ENCODE measurements at regions not wholly inside any gene's neighbourhood (a gene's known extent, or its start where the extent isn't known, plus 50 kb on each side); places are given as distances from the start of the nearest gene placed in this dataset.

DNA sequence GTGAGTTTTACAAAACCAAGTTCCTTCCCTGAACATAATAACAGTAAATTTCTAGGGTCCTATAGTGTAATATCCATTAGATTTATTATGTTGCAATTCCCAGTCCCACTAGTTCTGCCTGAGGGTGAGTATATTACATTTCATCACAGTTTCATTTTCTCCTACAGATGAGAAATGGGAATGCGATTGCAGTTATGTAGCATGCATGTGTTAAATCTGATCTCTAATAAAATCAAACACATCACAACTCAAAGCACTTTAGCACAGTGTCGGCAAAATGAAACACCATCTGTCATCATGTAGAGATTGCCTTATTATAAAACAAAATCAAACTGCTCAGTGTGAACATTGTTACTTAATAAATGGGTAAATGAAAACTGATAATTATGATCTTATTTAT, 180.5 kb upstream of the TOX3 start:
- H3K14ac ChIP-seq (ENCODE audit: low read length): no peak overlapping the region
- H3K4me3 ChIP-seq (ENCODE audit: low read depth, low read length): no peak overlapping the region
- no peak overlapping the region for H3K23ac ChIP-seq (ENCODE audit: low read length)
- no peak overlapping the region for H3K18ac ChIP-seq (ENCODE audit: low read length)
- H3K36me3 ChIP-seq (ENCODE audit: control insufficient read depth in 1 of 2, insufficient read depth in 2 of 2, low read length in 2 of 2): no peaks in the 10 kb centered on the region
- WGBS (ENCODE audit: extremely low coverage, insufficient coverage, insufficient read length): no CpG with 5 or more reads among the region's 2 CpGs
- no peak overlapping the region for H2AFZ ChIP-seq (ENCODE audit: insufficient read depth, low read length, poor library complexity)
- H2AK5ac ChIP-seq (ENCODE audit: low read length): no peak overlapping the region
- H3K79me2 ChIP-seq (ENCODE audit: control insufficient read depth, insufficient read depth, low read length, poor library complexity): no peaks in the 10 kb centered on the region
- H3K9me3 ChIP-seq (ENCODE audit: insufficient read depth, low read depth, low read length): peaks cover 10% of the 10 kb centered on the region
- no peak overlapping the region for H2BK12ac ChIP-seq (ENCODE audit: low read length)
- H3K4ac ChIP-seq (ENCODE audit: low read depth, low read length): no peak overlapping the region
- H3K79me1 ChIP-seq (ENCODE audit: low read length): no peaks in the 10 kb centered on the region
- no peak for DNase-seq
- no peak overlapping the region for H3K4me2 ChIP-seq (ENCODE audit: low read length)
- no peak overlapping the region for H2BK120ac ChIP-seq (ENCODE audit: insufficient read depth, low read length, poor library complexity)
- no peaks in the 10 kb centered on the region for H3K4me1 ChIP-seq (ENCODE audit: control insufficient read depth in 1 of 2, insufficient read depth in 2 of 2, low read length in 2 of 2)
- H3K9ac ChIP-seq (ENCODE audit: low read length): no peak overlapping the region
- H4K12ac ChIP-seq (ENCODE audit: low read depth, low read length): no peak overlapping the region
- H4K8ac ChIP-seq (ENCODE audit: low read depth, low read length): no peak overlapping the region
- no peak overlapping the region for H4K91ac ChIP-seq (ENCODE audit: low read depth, low read length)
- H3K27me3 ChIP-seq (ENCODE audit: insufficient read depth, low read length): no peaks in the 10 kb centered on the region
- no peak overlapping the region for H2BK5ac ChIP-seq (ENCODE audit: low read depth, low read length, poor library complexity)
- no peak overlapping the region for H3K27ac ChIP-seq (ENCODE audit: low read depth, low read length)

GRCh38 chr16:52725461-52725860, 178.5 kb upstream of the TOX3 start:
- no peak overlapping the region for H2BK5ac ChIP-seq (ENCODE audit: low read depth, low read length, poor library complexity)
- no peak overlapping the region for H2AK5ac ChIP-seq (ENCODE audit: low read length)
- H3K36me3 ChIP-seq (ENCODE audit: control insufficient read depth in 1 of 2, insufficient read depth in 2 of 2, low read length in 2 of 2): no peaks in the 10 kb centered on the region
- H3K27me3 ChIP-seq (ENCODE audit: insufficient read depth, low read length): no peaks in the 10 kb centered on the region
- DNase-seq: no peak
- no peaks in the 10 kb centered on the region for H3K79me1 ChIP-seq (ENCODE audit: low read length)
- H3K14ac ChIP-seq (ENCODE audit: low read length): no peak overlapping the region
- H3K18ac ChIP-seq (ENCODE audit: low read length): no peak overlapping the region
- no peaks in the 10 kb centered on the region for H3K79me2 ChIP-seq (ENCODE audit: control insufficient read depth, insufficient read depth, low read length, poor library complexity)
- no peak overlapping the region for H3K4ac ChIP-seq (ENCODE audit: low read depth, low read length)
- no peak overlapping the region for H3K4me3 ChIP-seq (ENCODE audit: low read depth, low read length)
- no peak overlapping the region for H4K8ac ChIP-seq (ENCODE audit: low read depth, low read length)
- no peak overlapping the region for H3K23ac ChIP-seq (ENCODE audit: low read length)
- H3K27ac ChIP-seq (ENCODE audit: low read depth, low read length): no peak overlapping the region
- no peak overlapping the region for H3K4me2 ChIP-seq (ENCODE audit: low read length)
- H2AFZ ChIP-seq (ENCODE audit: insufficient read depth, low read length, poor library complexity): no peak overlapping the region
- no peak overlapping the region for H3K9ac ChIP-seq (ENCODE audit: low read length)
- H3K4me1 ChIP-seq (ENCODE audit: control insufficient read depth in 1 of 2, insufficient read depth in 2 of 2, low read length in 2 of 2): no peaks in the 10 kb centered on the region
- whole genome bisulfite sequencing (ENCODE audit: extremely low coverage, insufficient coverage, insufficient read length): no CpG with 5 or more reads among the region's 1 CpG
- H4K91ac ChIP-seq (ENCODE audit: low read depth, low read length): no peak overlapping the region
- H2BK12ac ChIP-seq (ENCODE audit: low read length): no peak overlapping the region
- H4K12ac ChIP-seq (ENCODE audit: low read depth, low read length): no peak overlapping the region
- no peak overlapping the region for H2BK120ac ChIP-seq (ENCODE audit: insufficient read depth, low read length, poor library complexity)
- peaks cover under 1% of the 10 kb centered on the region for H3K9me3 ChIP-seq (ENCODE audit: insufficient read depth, low read depth, low read length)

GRCh38 chr16:52725043-52725442, 178.1 kb upstream of the TOX3 start:
- Histone ChIP-seq H4K91ac (ENCODE audit: low read depth, low read length) (no peak overlapping the region), H3K23ac (ENCODE audit: low read length) (no peak overlapping the region), H3K27ac (ENCODE audit: low read depth, low read length) (no peak overlapping the region), H2BK120ac (ENCODE audit: insufficient read depth, low read length, poor library complexity) (no peak overlapping the region), H2AK5ac (ENCODE audit: low read length) (no peak overlapping the region), H3K27me3 (ENCODE audit: insufficient read depth, low read length) (no peaks in the 10 kb centered on the region), H3K9me3 (ENCODE audit: insufficient read depth, low read depth, low read length) (no peaks in the 10 kb centered on the region), H3K4ac (ENCODE audit: low read depth, low read length) (no peak overlapping the region), H4K12ac (ENCODE audit: low read depth, low read length) (no peak overlapping the region), H3K4me3 (ENCODE audit: low read depth, low read length) (no peak overlapping the region), H3K4me2 (ENCODE audit: low read length) (no peak overlapping the region), H3K18ac (ENCODE audit: low read length) (no peak overlapping the region), H3K36me3 (ENCODE audit: control insufficient read depth in 1 of 2, insufficient read depth in 2 of 2, low read length in 2 of 2) (no peaks in the 10 kb centered on the region), H3K9ac (ENCODE audit: low read length) (no peak overlapping the region), H3K14ac (ENCODE audit: low read length) (no peak overlapping the region), H3K4me1 (ENCODE audit: control insufficient read depth in 1 of 2, insufficient read depth in 2 of 2, low read length in 2 of 2) (no peaks in the 10 kb centered on the region), H2AFZ (ENCODE audit: insufficient read depth, low read length, poor library complexity) (no peak overlapping the region), H2BK12ac (ENCODE audit: low read length) (no peak overlapping the region), H2BK5ac (ENCODE audit: low read depth, low read length, poor library complexity) (no peak overlapping the region), H4K8ac (ENCODE audit: low read depth, low read length) (no peak overlapping the region), H3K79me2 (ENCODE audit: control insufficient read depth, insufficient read depth, low read length, poor library complexity) (no peaks in the 10 kb centered on the region), H3K79me1 (ENCODE audit: low read length) (no peaks in the 10 kb centered on the region)
- no CpG with 5 or more reads among the region's 3 CpGs for WGBS (ENCODE audit: extremely low coverage, insufficient coverage, insufficient read length)
- no peak for DNase-seq

DNA sequence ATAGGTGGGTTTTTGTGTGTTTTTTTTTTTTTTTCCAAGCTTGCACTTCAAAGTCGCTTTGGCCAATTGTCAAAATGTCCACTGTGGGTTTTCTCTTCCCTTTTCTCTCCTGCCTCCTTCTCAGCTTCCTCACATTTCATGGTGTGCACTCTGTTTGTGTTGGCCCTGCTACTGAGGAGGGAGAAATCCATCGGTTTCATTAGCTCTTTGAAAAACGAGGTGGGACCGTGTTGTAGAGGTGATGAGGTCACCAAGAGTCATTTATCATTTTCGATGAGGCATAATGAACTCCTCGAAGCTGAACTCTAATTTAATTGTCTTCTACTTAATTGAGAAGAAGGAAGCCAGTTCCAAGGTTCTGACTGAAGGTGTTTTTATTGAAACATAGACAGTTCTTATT, 174.4 kb upstream of the TOX3 start:
- no peak overlapping the region for H3K9ac ChIP-seq (ENCODE audit: low read length)
- no peak overlapping the region for H3K18ac ChIP-seq (ENCODE audit: low read length)
- H2AK5ac ChIP-seq (ENCODE audit: low read length): no peak overlapping the region
- no peak overlapping the region for H3K14ac ChIP-seq (ENCODE audit: low read length)
- no peaks in the 10 kb centered on the region for H3K79me1 ChIP-seq (ENCODE audit: low read length)
- no peak overlapping the region for H4K91ac ChIP-seq (ENCODE audit: low read depth, low read length)
- H3K27ac ChIP-seq (ENCODE audit: low read depth, low read length): no peak overlapping the region
- H4K8ac ChIP-seq (ENCODE audit: low read depth, low read length): no peak overlapping the region
- H2BK120ac ChIP-seq (ENCODE audit: insufficient read depth, low read length, poor library complexity): no peak overlapping the region
- DNase-seq: no peak
- no peak overlapping the region for H3K4me2 ChIP-seq (ENCODE audit: low read length)
- no peaks in the 10 kb centered on the region for H3K36me3 ChIP-seq (ENCODE audit: control insufficient read depth in 1 of 2, insufficient read depth in 2 of 2, low read length in 2 of 2)
- no peaks in the 10 kb centered on the region for H3K4me1 ChIP-seq (ENCODE audit: control insufficient read depth in 1 of 2, insufficient read depth in 2 of 2, low read length in 2 of 2)
- H3K79me2 ChIP-seq (ENCODE audit: control insufficient read depth, insufficient read depth, low read length, poor library complexity): no peaks in the 10 kb centered on the region
- no peaks in the 10 kb centered on the region for H3K27me3 ChIP-seq (ENCODE audit: insufficient read depth, low read length)
- H3K23ac ChIP-seq (ENCODE audit: low read length): no peak overlapping the region
- WGBS (ENCODE audit: extremely low coverage, insufficient coverage, insufficient read length): no CpG with 5 or more reads among the region's 6 CpGs
- no peak overlapping the region for H4K12ac ChIP-seq (ENCODE audit: low read depth, low read length)
- no peak overlapping the region for H3K4me3 ChIP-seq (ENCODE audit: low read depth, low read length)
- H3K4ac ChIP-seq (ENCODE audit: low read depth, low read length): no peak overlapping the region
- no peaks in the 10 kb centered on the region for H3K9me3 ChIP-seq (ENCODE audit: insufficient read depth, low read depth, low read length)
- no peak overlapping the region for H2AFZ ChIP-seq (ENCODE audit: insufficient read depth, low read length, poor library complexity)
- no peak overlapping the region for H2BK5ac ChIP-seq (ENCODE audit: low read depth, low read length, poor library complexity)
- H2BK12ac ChIP-seq (ENCODE audit: low read length): no peak overlapping the region
